SK-N-SH (cell line): ENCODE measurements at regions not wholly inside any gene's neighbourhood (a gene's known extent, or its start where the extent isn't known, plus 50 kb on each side); places are given as distances from the start of the nearest gene placed in this dataset.

Experiments used
- CTCF ChIA-PET: fragments of 300-600, 350-600 bp; formaldehyde crosslinking; extraction: SDS; loops from one replicate; lab custom pipeline; 2021; lab: Yijun Ruan, JAX
- POLR2A ChIA-PET: fragments of 350-600 bp; sonication (Branson Sonifier 250); formaldehyde crosslinking; extraction: SDS; loops from one replicate; lab custom pipeline; 2020; ENCODE audit warnings: antibody characterized with exemption, inconsistent platforms; lab: Yijun Ruan, JAX
- DNase-seq: peaks from one replicate; pipeline ENCODE4 v3.0.0; 2012
- H2AFZ ChIP-seq: fragments of 200-600 bp; sonication (generic); 2 replicates; pipeline ENCODE4 v1.8.1; 2016; ENCODE audit warnings: antibody characterized with exemption, mild to moderate bottlenecking, low read depth
- H3F3A ChIP-seq: fragments of 200-600 bp; sonication (generic); replicated peaks from 2 replicates; pipeline ENCODE3; 2016; ENCODE audit warnings: antibody characterized with exemption, mild to moderate bottlenecking; ENCODE audit not compliant: insufficient read depth
- H3K27ac ChIP-seq, 2 experiments: fragments of 200-500 bp in 1 of 2; fragments of 200-600 bp in 1 of 2; sonication (Bioruptor generic) in 1 of 2; sonication (generic), shearing (Covaris generic) in 1 of 2; 2 replicates each; pipeline versions ENCODE4 v1.5.1 to v1.6.1; 2014 to 2016; ENCODE audit warnings: low read depth in 2 of 2, inconsistent platforms in 1 of 2, low read length in 1 of 2, mild to moderate bottlenecking in 1 of 2, mixed read lengths in 1 of 2
- H3K27me3 ChIP-seq: fragments of 200-600 bp; sonication (generic), shearing (Covaris generic); 2 replicates; pipeline ENCODE4 v1.6.1; 2016; ENCODE audit warnings: mixed run types; ENCODE audit not compliant: insufficient read depth
- H3K36me3 ChIP-seq, 2 experiments: fragments of 200-500 bp in 1 of 2; fragments of 200-600 bp in 1 of 2; sonication (Bioruptor generic) in 1 of 2; sonication (generic) in 1 of 2; replicated peaks in 1 of 2; 2 replicates each; pipeline versions ENCODE3 to v1.5.1; 2014 to 2016; ENCODE audit warnings: low read length in 1 of 2, mild to moderate bottlenecking in 1 of 2; ENCODE audit not compliant: insufficient read depth in 2 of 2, control insufficient read depth in 1 of 2
- H3K4me1 ChIP-seq, 2 experiments: fragments of 200-500 bp in 1 of 2; fragments of 200-600 bp in 1 of 2; sonication (Bioruptor generic) in 1 of 2; sonication (generic), shearing (Covaris generic) in 1 of 2; 2 replicates each; pipeline versions ENCODE4 v1.5.1 to v1.6.1; 2014 to 2016; ENCODE audit warnings: low read depth in 1 of 2, low read length in 1 of 2, mixed run types in 1 of 2; ENCODE audit not compliant: insufficient read depth in 2 of 2, control insufficient read depth in 1 of 2
- H3K4me2 ChIP-seq: fragments of 200-600 bp; sonication (generic), shearing (Covaris generic); 2 replicates; pipeline ENCODE4 v1.6.1; 2017; ENCODE audit warnings: mixed run types
- H3K4me3 ChIP-seq, 2 experiments: fragments of 200-500 bp in 1 of 2; fragments of 200-600 bp in 1 of 2; sonication (Bioruptor generic) in 1 of 2; sonication (generic), shearing (Covaris generic) in 1 of 2; 2 replicates each; pipeline versions ENCODE4 v1.5.1 to v1.8.1; 2014 to 2016; ENCODE audit warnings: low read depth in 2 of 2, inconsistent platforms in 1 of 2, low read length in 1 of 2, mild to moderate bottlenecking in 1 of 2, mixed read lengths in 1 of 2, moderate library complexity in 1 of 2
- H3K79me2 ChIP-seq: fragments of 200-600 bp; sonication (generic); 2 replicates; pipeline ENCODE4 v1.8.1; 2017; ENCODE audit warnings: mild to moderate bottlenecking; ENCODE audit not compliant: insufficient read depth
- H3K9ac ChIP-seq: fragments of 200-600 bp; sonication (generic); 2 replicates; pipeline ENCODE4 v1.6.1; 2017; ENCODE audit warnings: mixed run types
- H3K9me2 ChIP-seq: fragments of 200-600 bp; sonication (generic); 2 replicates; pipeline ENCODE4 v1.6.1; 2017; ENCODE audit warnings: mixed run types
- H3K9me3 ChIP-seq: fragments of 200-600 bp; sonication (generic); 2 replicates; pipeline ENCODE4 v1.6.1; 2017; ENCODE audit warnings: mixed run types, mild to moderate bottlenecking, moderate library complexity
- H4K20me1 ChIP-seq: fragments of 200-600 bp; sonication (generic); 2 replicates; pipeline ENCODE4 v1.6.1; 2017; ENCODE audit warnings: mild to moderate bottlenecking, mixed run types; ENCODE audit not compliant: insufficient read depth
- CHD2 ChIP-seq: fragments of 150-350 bp; IDR thresholded peaks from 2 replicates; pipeline ENCODE4 v1.6.1; 2018; ENCODE audit warnings: low read length; ENCODE audit not compliant: partially characterized antibody
- ELF1 ChIP-seq: IDR thresholded peaks from 2 replicates; pipeline ENCODE4 v1.4.0; 2012
- EP300 ChIP-seq, 2 experiments: IDR thresholded peaks; 2 replicates each; pipeline versions ENCODE4 v1.4.0 to v1.6.1; 2012; ENCODE audit warnings: borderline replicate concordance in 1 of 2, low read depth in 1 of 2, low read length in 1 of 2
- EZH2phosphoT487 ChIP-seq: fragments of 200-600 bp; sonication (generic); IDR thresholded peaks from 2 replicates; pipeline ENCODE4 v1.6.1; 2017; ENCODE audit warnings: low read depth, mixed run types, mild to moderate bottlenecking, antibody characterized with exemption, moderate library complexity, borderline replicate concordance
- FOXM1 ChIP-seq: IDR thresholded peaks from 2 replicates; pipeline ENCODE4 v1.4.0; 2012; ENCODE audit warnings: low read depth, mild to moderate bottlenecking
- GABPA ChIP-seq: IDR thresholded peaks from 2 replicates; pipeline ENCODE4 v1.4.0; 2012; ENCODE audit warnings: low read depth, mild to moderate bottlenecking
- GATA2 ChIP-seq: sonication (generic); formaldehyde crosslinking; IDR thresholded peaks from 2 replicates; pipeline ENCODE4 v1.5.0; 2020; ENCODE audit warnings: mild to moderate bottlenecking, missing genetic modification reagents
- IRF3 ChIP-seq: fragments of 150-350 bp; IDR thresholded peaks from 2 replicates; pipeline ENCODE4 v1.6.1; 2016; ENCODE audit warnings: mild to moderate bottlenecking, low read depth, low read length
- MEF2A ChIP-seq: IDR thresholded peaks from 2 replicates; pipeline ENCODE4 v1.4.0; 2012; ENCODE audit warnings: low read depth, borderline replicate concordance
- MXI1 ChIP-seq: IDR thresholded peaks from 2 replicates; pipeline ENCODE4 v1.6.1; 2012; ENCODE audit warnings: mild to moderate bottlenecking, low read depth, low read length, improper control_type of control experiment
- PBX3 ChIP-seq: IDR thresholded peaks from 2 replicates; pipeline ENCODE4; 2012
- POLR2AphosphoS5 ChIP-seq: IDR thresholded peaks from 2 replicates; pipeline ENCODE4 v1.6.1; 2012; ENCODE audit warnings: low read depth, low read length
- RXRA ChIP-seq: IDR thresholded peaks from 2 replicates; pipeline ENCODE4 v1.4.0; 2012; ENCODE audit warnings: low read depth, mild to moderate bottlenecking, borderline replicate concordance
- SMC3 ChIP-seq: IDR thresholded peaks from 2 replicates; pipeline ENCODE4 v1.6.1; 2012; ENCODE audit warnings: low read depth, low read length, improper control_type of control experiment
- TAF1 ChIP-seq: IDR thresholded peaks from 2 replicates; pipeline ENCODE4 v1.6.1; 2012; ENCODE audit warnings: low read depth, mild to moderate bottlenecking, low read length, moderate library complexity, borderline replicate concordance
- TCF12 ChIP-seq: IDR thresholded peaks from 2 replicates; pipeline ENCODE4 v1.4.0; 2012
- TEAD4 ChIP-seq: IDR thresholded peaks from 2 replicates; pipeline ENCODE4 v1.4.0; 2012; ENCODE audit warnings: mild to moderate bottlenecking, borderline replicate concordance; ENCODE audit not compliant: insufficient read depth
- USF2 ChIP-seq: fragments of 150-350 bp; IDR thresholded peaks from 2 replicates; pipeline ENCODE4 v1.6.1; 2017; ENCODE audit warnings: antibody characterized with exemption, low read length, low read depth, borderline replicate concordance
- YY1 ChIP-seq: IDR thresholded peaks from 2 replicates; pipeline ENCODE4 v1.4.0; 2012; ENCODE audit warnings: low read depth, mild to moderate bottlenecking
- WGBS: methylation state at CpG from one replicate; pipeline ENCODE4 v1.1.6; 2017; ENCODE audit warnings: low lambda C conversion rate; 5-methylcytosine and 5-hydroxymethylcytosine counted together

GRCh38 chr14:37988472-37988871 lies 219.2 kb upstream of the SSTR1 start:
- no peak overlapping the region for H3K4me2 ChIP-seq
- ChIA-PET CTCF (no interaction called here), POLR2A (no interaction called here)
- no peaks in the 10 kb centered on the region for H3K9me2 ChIP-seq
- no peak overlapping the region for H3K4me3 ChIP-seq
- H3K9ac ChIP-seq: no peak overlapping the region
- no peaks in the 10 kb centered on the region for H3K9me3 ChIP-seq
- whole genome bisulfite sequencing: 16% methylated on average over 3 of the region's 3 CpGs
- H3F3A ChIP-seq: no peaks in the 10 kb centered on the region
- H3K27me3 ChIP-seq: no peaks in the 10 kb centered on the region
- H3K27ac ChIP-seq: no peak overlapping the region
- H4K20me1 ChIP-seq: no peaks in the 10 kb centered on the region
- DNase-seq: no peak
- no peaks in the 10 kb centered on the region for H3K36me3 ChIP-seq
- no peaks in the 10 kb centered on the region for H3K4me1 ChIP-seq
- no peaks in the 10 kb centered on the region for H3K79me2 ChIP-seq
- H2AFZ ChIP-seq: no peak overlapping the region
- no peak for TF ChIP-seq TEAD4
- TF ChIP-seq MEF2A: no peak
- no peak for TF ChIP-seq SMC3
- TF ChIP-seq EZH2phosphoT487: no peak
- TF ChIP-seq GABPA: no peak
- no peak for TF ChIP-seq GATA2 (CRISPR knock-in tag)
- TF ChIP-seq POLR2AphosphoS5: no peak
- no peak for TF ChIP-seq TCF12
- no peak for TF ChIP-seq RXRA
- no peak for TF ChIP-seq FOXM1
- no peak for TF ChIP-seq EP300 (IDR thresholded peaks at IDR 0.05; ENCODE audit: borderline replicate concordance in 1 of 2, low read depth in 1 of 2, low read length in 1 of 2)
- TF ChIP-seq ELF1: no peak
- no peak for TF ChIP-seq MXI1
- no peak for TF ChIP-seq PBX3

GRCh38 chr14:37991027-37991426 lies 216.7 kb upstream of the SSTR1 start:
- POLR2A ChIA-PET: no interaction called here
- Histone ChIP-seq H3K27ac (no peak overlapping the region), H3K36me3 (no peaks in the 10 kb centered on the region)
- TF ChIP-seq USF2: no peak
- TF ChIP-seq GABPA: no peak
- TF ChIP-seq EP300 (IDR thresholded peaks at IDR 0.05; ENCODE audit: borderline replicate concordance in 1 of 2, low read depth in 1 of 2, low read length in 1 of 2): no peak
- TF ChIP-seq TEAD4: no peak
- no peak for TF ChIP-seq CHD2
- no peak for TF ChIP-seq POLR2AphosphoS5
- no peak for TF ChIP-seq ELF1
- TF ChIP-seq IRF3: no peak
- TF ChIP-seq RXRA: no peak
- no peak for TF ChIP-seq TAF1
- no peak for TF ChIP-seq YY1
- TF ChIP-seq, all 33 proteins: peak for 0
- Histone ChIP-seq H3K79me2 (no peaks in the 10 kb centered on the region), H3K4me1 (no peaks in the 10 kb centered on the region), H3K4me3 (no peak overlapping the region), H3K9me3 (no peaks in the 10 kb centered on the region), H2AFZ (no peak overlapping the region), H3K4me2 (no peak overlapping the region), H3K9me2 (no peaks in the 10 kb centered on the region), H4K20me1 (no peaks in the 10 kb centered on the region), H3K27me3 (no peaks in the 10 kb centered on the region), H3K9ac (no peak overlapping the region), H3F3A (no peaks in the 10 kb centered on the region)
- CTCF ChIA-PET: no interaction called here
- no peak for DNase-seq
- 0% methylated on average over 1 of the region's 1 CpG for WGBS
